ENCODE measurements at regions not wholly inside any gene's neighbourhood (a gene's known extent, or its start where the extent isn't known, plus 50 kb on each side); places are given as distances from the start of the nearest gene placed in this dataset.
"Not testable (repeated sequence)": the region's sequence is repeated elsewhere in the genome, so short reads cannot be mapped to it uniquely, and the experiment has no call there.

DNA sequence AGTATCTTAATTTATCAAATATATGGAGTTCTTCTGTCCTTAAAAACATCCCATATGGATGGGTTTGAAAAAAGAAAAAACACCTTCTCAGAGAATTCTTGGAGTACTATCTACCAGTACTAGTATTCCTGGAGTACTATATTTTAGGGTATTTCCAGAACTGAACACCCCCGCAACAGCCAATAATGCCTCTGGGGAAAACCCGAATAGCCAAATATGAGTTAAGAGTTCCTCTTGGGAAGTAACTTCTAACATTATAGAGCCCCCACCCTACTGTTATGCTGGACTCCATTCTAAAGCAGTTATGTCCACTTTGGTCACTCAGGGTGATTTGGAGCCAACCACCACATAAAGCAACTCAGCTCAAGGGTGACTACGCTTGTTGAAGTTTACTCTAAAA lies 115.0 kb upstream of the RASGEF1B start:
- no peaks in the 10 kb centered on the region for H3K36me3 ChIP-seq (ENCODE audit: control insufficient read depth, insufficient read depth, low read length)
- no peaks in the 10 kb centered on the region for H3K27me3 ChIP-seq (ENCODE audit: control insufficient read depth, insufficient read depth, low read length)
- H2AFZ ChIP-seq (ENCODE audit: low read length) = no peak overlapping the region
- no peak overlapping the region for H3K4me2 ChIP-seq (ENCODE audit: extremely low read depth, insufficient read depth, low read length)
- DNase-seq (ENCODE audit: low read depth in 2 of 2) = no peak
- TF ChIP-seq CTCF (conservative IDR thresholded peaks at IDR 0.05 in 1 of 2, IDR thresholded peaks at IDR 0.05 in 1 of 2; ENCODE audit: low read depth in 1 of 2, low read length in 2 of 2) (no peak), EZH2 (IDR thresholded peaks at IDR 0.05; ENCODE audit: low read length, missing control alignments) (no peak)
- H4K20me1 ChIP-seq (ENCODE audit: control insufficient read depth, extremely low read depth, insufficient read depth, low read length) = no peaks in the 10 kb centered on the region
- no peak overlapping the region for H3K4me3 ChIP-seq (replicated peaks in 1 of 4; ENCODE audit: control extremely low read depth in 1 of 4, insufficient read depth in 1 of 4, low read depth in 3 of 4, low read length in 4 of 4)
- H3K9me3 ChIP-seq (ENCODE audit: control insufficient read depth, insufficient read depth, low read depth, low read length) = no peaks in the 10 kb centered on the region
- H3K79me2 ChIP-seq (ENCODE audit: control insufficient read depth, insufficient read depth, low read length) = no peaks in the 10 kb centered on the region
- H3K4me1 ChIP-seq (ENCODE audit: control insufficient read depth, extremely low read depth, insufficient read depth, low read length) = no peaks in the 10 kb centered on the region
- H3K27ac ChIP-seq (ENCODE audit: insufficient read depth, low read length) = no peak overlapping the region
- no peak overlapping the region for H3K9ac ChIP-seq (ENCODE audit: insufficient read depth, low read length)

DNA sequence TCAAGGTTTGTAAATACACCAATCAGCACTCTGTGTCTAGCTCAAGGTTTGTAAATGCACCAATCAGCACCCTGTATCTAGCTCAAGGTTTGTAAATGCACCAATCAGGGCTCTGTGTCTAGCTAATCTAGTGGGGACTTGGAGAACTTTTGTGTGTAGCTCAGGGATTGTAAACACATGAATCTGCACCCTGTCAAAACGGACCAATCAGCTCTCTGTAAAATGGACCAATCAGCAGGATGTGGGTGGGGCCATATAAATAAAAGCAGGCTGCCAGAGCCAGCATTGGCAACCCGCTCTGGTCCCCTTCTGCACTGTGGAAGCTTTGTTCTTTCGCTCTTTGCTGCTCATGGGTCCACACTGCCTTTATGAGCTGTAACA lies 109.3 kb upstream of the RASGEF1B start:
- H3K4me1 ChIP-seq (ENCODE audit: control insufficient read depth, extremely low read depth, insufficient read depth, low read length); H3K9ac ChIP-seq (ENCODE audit: insufficient read depth, low read length); H4K20me1 ChIP-seq (ENCODE audit: control insufficient read depth, extremely low read depth, insufficient read depth, low read length); H3K79me2 ChIP-seq (ENCODE audit: control insufficient read depth, insufficient read depth, low read length); H3K4me2 ChIP-seq (ENCODE audit: extremely low read depth, insufficient read depth, low read length); H2AFZ ChIP-seq (ENCODE audit: low read length); H3K9me3 ChIP-seq (ENCODE audit: control insufficient read depth, insufficient read depth, low read depth, low read length); H3K27ac ChIP-seq (ENCODE audit: insufficient read depth, low read length); H3K36me3 ChIP-seq (ENCODE audit: control insufficient read depth, insufficient read depth, low read length); DNase-seq (ENCODE audit: low read depth in 2 of 2); H3K27me3 ChIP-seq (ENCODE audit: control insufficient read depth, insufficient read depth, low read length); H3K4me3 ChIP-seq (replicated peaks in 1 of 4; ENCODE audit: control extremely low read depth in 1 of 4, insufficient read depth in 1 of 4, low read depth in 3 of 4, low read length in 4 of 4): not testable (repeated sequence)

DNA sequence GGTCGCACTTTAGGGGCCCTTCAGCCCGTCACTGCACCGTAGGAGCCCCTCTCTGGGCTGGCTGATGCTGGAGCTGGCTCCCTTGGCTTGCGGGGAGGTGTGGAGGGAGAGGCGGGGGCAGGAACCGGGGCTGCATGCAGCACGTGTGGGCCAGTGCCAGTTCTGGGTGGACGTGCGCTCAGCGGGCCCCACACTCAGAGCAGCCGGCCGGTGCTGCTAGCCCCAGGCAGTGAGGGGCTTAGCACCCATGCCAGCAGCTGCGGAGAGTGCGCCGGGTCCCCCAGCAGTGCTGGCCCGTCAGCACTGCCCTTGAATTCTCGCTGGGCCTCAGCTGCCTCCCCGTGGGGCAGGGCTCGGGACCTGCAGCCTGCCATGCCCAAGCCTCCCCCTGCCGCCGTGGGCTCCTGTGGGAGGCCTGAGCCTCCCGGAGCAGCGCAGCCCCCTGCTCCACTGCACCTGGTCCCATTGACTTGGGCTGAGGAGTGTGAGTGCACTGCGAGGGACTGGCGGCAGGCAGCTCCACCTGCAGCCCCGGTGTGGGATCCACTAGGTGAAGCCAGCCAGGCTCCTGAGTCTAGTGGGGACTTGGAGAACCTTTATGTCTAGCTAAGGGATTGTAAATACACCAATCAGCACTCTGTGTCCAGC lies 108.8 kb upstream of the RASGEF1B start:
- H3K9me3 ChIP-seq (ENCODE audit: control insufficient read depth, insufficient read depth, low read depth, low read length) = no peaks in the 10 kb centered on the region
- H3K79me2 ChIP-seq (ENCODE audit: control insufficient read depth, insufficient read depth, low read length) = no peaks in the 10 kb centered on the region
- TF ChIP-seq EZH2 (IDR thresholded peaks at IDR 0.05; ENCODE audit: low read length, missing control alignments) = no peak
- no peak for TF ChIP-seq CTCF (conservative IDR thresholded peaks at IDR 0.05 in 1 of 2, IDR thresholded peaks at IDR 0.05 in 1 of 2; ENCODE audit: low read depth in 1 of 2, low read length in 2 of 2)
- no peak overlapping the region for H3K4me3 ChIP-seq (replicated peaks in 1 of 4; ENCODE audit: control extremely low read depth in 1 of 4, insufficient read depth in 1 of 4, low read depth in 3 of 4, low read length in 4 of 4)
- no peaks in the 10 kb centered on the region for H3K27me3 ChIP-seq (ENCODE audit: control insufficient read depth, insufficient read depth, low read length)
- no peak overlapping the region for H3K9ac ChIP-seq (ENCODE audit: insufficient read depth, low read length)
- H3K4me2 ChIP-seq (ENCODE audit: extremely low read depth, insufficient read depth, low read length) = no peak overlapping the region
- no peaks in the 10 kb centered on the region for H3K36me3 ChIP-seq (ENCODE audit: control insufficient read depth, insufficient read depth, low read length)
- no peak overlapping the region for H3K27ac ChIP-seq (ENCODE audit: insufficient read depth, low read length)
- no peak for DNase-seq (ENCODE audit: low read depth in 2 of 2)
- H2AFZ ChIP-seq (ENCODE audit: low read length) = no peak overlapping the region
- H4K20me1 ChIP-seq (ENCODE audit: control insufficient read depth, extremely low read depth, insufficient read depth, low read length) = no peaks in the 10 kb centered on the region
- no peaks in the 10 kb centered on the region for H3K4me1 ChIP-seq (ENCODE audit: control insufficient read depth, extremely low read depth, insufficient read depth, low read length)
